Right lobe of liver (tissue), 4 donors: ENCODE measurements at regions not wholly inside any gene's neighbourhood (a gene's known extent, or its start where the extent isn't known, plus 50 kb on each side); places are given as distances from the start of the nearest gene placed in this dataset.

ENCODE experiments used
- CTCF ChIP-seq, 4 donors: fragments of 200-600 bp in 3 of 4; fragments of 450-650 bp in 1 of 4; IDR thresholded peaks; one replicate each; pipeline versions ENCODE4 v1.5.1 to v1.8.0; 2016 to 2022; ENCODE audit warnings: antibody characterized with exemption in 4 of 4, mild to moderate bottlenecking in 2 of 4
- POLR2A ChIP-seq: fragments of 450-650 bp; IDR thresholded peaks from one replicate; pipeline ENCODE4 v1.6.1; 2017; ENCODE audit warnings: antibody characterized with exemption, mild to moderate bottlenecking
- donor health status: DM: no; HTN: no; CAD: no.
- donor health status: DM: no; HTN: no; CAD: no.
- donor health status: DM: no; HTN: yes; CAD: no.

DNA sequence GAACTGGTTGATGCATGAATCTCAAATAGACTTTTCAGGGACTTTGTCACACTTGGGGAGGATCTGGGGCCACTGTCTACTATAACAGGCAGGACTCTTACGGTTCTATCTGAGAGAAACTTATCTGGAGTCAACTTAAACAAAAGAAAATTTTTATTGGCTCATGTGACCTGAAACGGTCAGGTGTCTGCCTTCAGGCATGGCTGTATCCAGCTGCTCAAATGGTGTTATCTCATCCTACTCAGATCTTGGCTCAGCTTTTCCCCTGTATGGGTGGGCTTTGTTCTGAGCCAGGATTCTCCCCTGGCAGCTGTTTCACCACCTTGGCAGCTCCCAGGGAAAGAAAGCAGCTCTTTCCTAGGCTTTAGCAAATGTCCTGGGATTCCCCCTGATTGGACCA, 183.2 kb upstream of the MYL2 start:
- TF ChIP-seq CTCF (IDR thresholded peaks at IDR 0.05) (no peak), POLR2A (no peak)
